ENCODE measurements at regions not wholly inside any gene's neighbourhood (a gene's known extent, or its start where the extent isn't known, plus 50 kb on each side); places are given as distances from the start of the nearest gene placed in this dataset.

DNA sequence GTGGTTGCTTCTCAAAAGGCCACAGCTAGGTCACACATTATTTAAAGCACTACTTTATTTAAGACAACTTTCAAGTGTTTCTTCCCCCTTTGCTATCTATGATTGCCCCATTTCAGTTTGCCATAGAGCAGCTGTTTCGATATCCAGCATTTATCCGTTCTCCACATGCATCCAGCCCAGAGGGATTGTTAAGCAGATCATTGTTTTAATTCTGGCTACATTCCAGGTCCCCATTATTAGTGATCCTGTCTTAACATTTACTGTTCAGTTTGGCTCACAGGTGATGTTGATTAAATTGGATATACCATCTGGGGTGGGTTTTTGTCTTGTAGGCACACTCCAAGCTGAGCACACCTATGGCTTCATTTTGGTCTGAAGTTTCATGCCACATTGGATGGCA, 638.7 kb downstream of the ZEB2 start:
- DNase-seq (ENCODE audit: low spot score) = no peak
- H3K4me3 ChIP-seq = no peak overlapping the region
- H3K27ac ChIP-seq = no peak overlapping the region
- no peak for TF ChIP-seq CTCF (IDR thresholded peaks at IDR 0.05)

GRCh38 chr2:143877876-143878530, 641.9 kb downstream of the ZEB2 start:
- no peak for TF ChIP-seq CTCF (IDR thresholded peaks at IDR 0.05)

DNA sequence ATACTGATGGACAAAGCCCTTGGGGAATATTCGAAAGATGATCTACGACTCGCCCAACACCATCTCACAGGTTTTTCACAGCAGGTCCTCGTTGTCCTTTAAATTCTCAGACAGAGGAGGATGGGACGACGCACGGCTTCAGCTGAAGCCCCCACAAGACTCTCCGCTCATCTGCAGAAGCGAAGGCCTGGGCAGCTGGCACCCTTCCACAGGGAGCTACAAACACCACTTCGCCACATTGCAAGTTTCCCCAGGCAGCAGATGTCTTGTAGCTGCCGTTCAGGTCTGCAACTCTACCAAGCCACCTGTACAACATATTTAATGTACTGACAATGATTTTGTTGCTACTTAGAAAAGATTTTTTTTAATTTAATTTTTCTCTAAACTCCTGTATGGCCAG, 642.9 kb downstream of the ZEB2 start:
- no peak for DNase-seq (ENCODE audit: low spot score)
- Histone ChIP-seq H3K27ac (no peak overlapping the region), H3K4me3 (no peak overlapping the region)
- no peak for TF ChIP-seq CTCF (IDR thresholded peaks at IDR 0.05)

More at GRCh38 chr2:143877876-143878530, 641.9 kb downstream of the ZEB2 start:
- Histone ChIP-seq H3K27ac (no peak overlapping the region), H3K4me3 (no peak overlapping the region)
- no peak for DNase-seq (ENCODE audit: low spot score)

GRCh38 chr2:143875295-143876233, 644.4 kb downstream of the ZEB2 start:
- Histone ChIP-seq H3K4me3 (no peak overlapping the region), H3K27ac (no peak overlapping the region)
- no peak for DNase-seq (ENCODE audit: low spot score)
- TF ChIP-seq CTCF (IDR thresholded peaks at IDR 0.05) = no peak

- Histone ChIP-seq H3K4me3 (no peak overlapping the region), H3K27ac (no peak overlapping the region)
- TF ChIP-seq CTCF (IDR thresholded peaks at IDR 0.05) = no peak
- no peak for DNase-seq (ENCODE audit: low spot score)
These were observed 646.0 kb downstream of the ZEB2 start for GRCh38 chr2:143873886-143874285.

- Histone ChIP-seq H3K27ac (no peak overlapping the region), H3K4me3 (no peak overlapping the region)
- no peak for TF ChIP-seq CTCF (IDR thresholded peaks at IDR 0.05)
- DNase-seq (ENCODE audit: low spot score) = no peak
These were observed 649.2 kb downstream of the ZEB2 start for GRCh38 chr2:143870696-143871095.

All from coronary artery (tissue), 2 donors.